Islet precursor cell (in vitro differentiated cells): ENCODE measurements at regions not wholly inside any gene's neighbourhood (a gene's known extent, or its start where the extent isn't known, plus 50 kb on each side); places are given as distances from the start of the nearest gene placed in this dataset.
A peak's percentile ranks its signal among the peaks of the same experiment; 100 is the strongest.

Experiments used
- DNase-seq: peaks from one replicate; pipeline ENCODE4 v3.0.0-alpha.2; 2018

- no peak for DNase-seq
Observed at GRCh38 chr10:105969884-105970377, 1194.6 kb downstream of the SORCS1 start.

GRCh38 chr10:105968666-105969065, 1195.8 kb downstream of the SORCS1 start:
- DNase-seq = no peak

- no peak for DNase-seq
Observed at GRCh38 chr10:105967256-105967655, 1197.2 kb downstream of the SORCS1 start.

- no peak for DNase-seq
Observed at GRCh38 chr10:105965141-105965540, 1199.4 kb downstream of the SORCS1 start.

GRCh38 chr10:105964009-105964408, 1200.5 kb downstream of the SORCS1 start:
- DNase-seq = no peak

GRCh38 chr10:105963334-105963884, 1201.1 kb downstream of the SORCS1 start:
- DNase-seq = no peak

GRCh38 chr10:105956550-105956949, 1208.0 kb downstream of the SORCS1 start:
- no peak for DNase-seq

GRCh38 chr10:105953861-105954260, 1210.6 kb downstream of the SORCS1 start:
- no peak for DNase-seq

- no peak for DNase-seq
Observed at GRCh38 chr10:105953056-105953455, 1211.5 kb downstream of the SORCS1 start.

GRCh38 chr10:105952153-105952552, 1212.4 kb downstream of the SORCS1 start:
- DNase-seq = peak; percentile 79

GRCh38 chr10:105950410-105950809, 1214.1 kb downstream of the SORCS1 start:
- peak; percentile 61 for DNase-seq

- DNase-seq = no peak
Observed at GRCh38 chr10:105949721-105950120, 1214.8 kb downstream of the SORCS1 start.

GRCh38 chr10:105925045-105925785, 1239.3 kb downstream of the SORCS1 start:
- no peak for DNase-seq

- no peak for DNase-seq
Observed at GRCh38 chr10:105921348-105921747, 1243.2 kb downstream of the SORCS1 start.

- DNase-seq = no peak
Observed at GRCh38 chr10:105914432-105914831, 1250.1 kb downstream of the SORCS1 start.

- no peak for DNase-seq
Observed at GRCh38 chr10:105908701-105909100, 1255.8 kb downstream of the SORCS1 start.

- no peak for DNase-seq
Observed at GRCh38 chr10:105885495-105885894, 1244.4 kb downstream of the SORCS3 start.

GRCh38 chr10:105879401-105879800, 1238.3 kb downstream of the SORCS3 start:
- DNase-seq = no peak

- DNase-seq = no peak
Observed at GRCh38 chr10:105875050-105875449, 1234.0 kb downstream of the SORCS3 start.

- no peak for DNase-seq
Observed at GRCh38 chr10:105872665-105873064, 1231.6 kb downstream of the SORCS3 start.

GRCh38 chr10:105868935-105869334, 1227.8 kb downstream of the SORCS3 start:
- DNase-seq = no peak

GRCh38 chr10:105864854-105865253, 1223.8 kb downstream of the SORCS3 start:
- DNase-seq = no peak

GRCh38 chr10:105857268-105858264, 1216.5 kb downstream of the SORCS3 start:
- DNase-seq = no peak
